PC-9 (cell line): ENCODE measurements at regions not wholly inside any gene's neighbourhood (a gene's known extent, or its start where the extent isn't known, plus 50 kb on each side); places are given as distances from the start of the nearest gene placed in this dataset.

Source experiments
- BruUV-seq: library from RNA; stranded (reverse); fragments of 400-500 nt; replicated peaks from 2 replicates; lab custom pipeline; 2021; lab: Mats Ljungman, UMichigan
- CTCF ChIA-PET: fragments of 300-600 bp; sonication (Branson Sonifier 250); formaldehyde crosslinking; loops from one replicate; lab custom pipeline; 2022; ENCODE audit warnings: antibody characterized with exemption; lab: Charles Lee
- POLR2A ChIA-PET: fragments of 300-600 bp; sonication (Branson Sonifier 250); formaldehyde crosslinking; loops from one replicate; lab custom pipeline; 2022; ENCODE audit warnings: antibody characterized with exemption; ENCODE audit not compliant: unreplicated experiment; lab: Charles Lee
- DNase-seq, 2 experiments: peaks; one replicate each; pipeline versions ENCODE4 v3.0.0 to v3.0.0-alpha.2; 2015 to 2022; ENCODE audit warnings: mixed read lengths in 1 of 2
- H2AFZ ChIP-seq: fragments of 200-600 bp; sonication (generic); 2 replicates; pipeline ENCODE4 v1.8.1; 2017; ENCODE audit warnings: antibody characterized with exemption
- H3F3A ChIP-seq: fragments of 200-600 bp; sonication (generic); 2 replicates; pipeline ENCODE4 v1.8.1; 2017; ENCODE audit warnings: antibody characterized with exemption, mild to moderate bottlenecking, low read depth; ENCODE audit not compliant: insufficient read depth
- H3K27ac ChIP-seq: fragments of 200-600 bp; sonication (generic); 2 replicates; pipeline ENCODE4 v1.6.1; 2016; ENCODE audit warnings: mixed run types
- H3K27me3 ChIP-seq: fragments of 200-600 bp; sonication (generic); 2 replicates; pipeline ENCODE4 v1.6.1; 2016; ENCODE audit warnings: low read depth, mixed run types; ENCODE audit not compliant: insufficient read depth
- H3K36me3 ChIP-seq: fragments of 200-600 bp; sonication (generic); 2 replicates; pipeline ENCODE4 v1.6.1; 2016; ENCODE audit warnings: low read depth, mixed run types
- H3K4me1 ChIP-seq: fragments of 200-600 bp; sonication (generic); replicated peaks from 2 replicates; pipeline ENCODE4 v1.6.1; 2016; ENCODE audit warnings: mixed run types; ENCODE audit not compliant: insufficient read depth
- H3K4me2 ChIP-seq: fragments of 200-600 bp; sonication (generic); 2 replicates; pipeline ENCODE4 v1.6.1; 2017; ENCODE audit warnings: mixed run types
- H3K4me3 ChIP-seq: fragments of 200-600 bp; sonication (generic); 2 replicates; pipeline ENCODE4 v1.6.1; 2016; ENCODE audit warnings: mixed run types
- H3K79me2 ChIP-seq: fragments of 200-600 bp; sonication (generic); 2 replicates; pipeline ENCODE4 v1.6.1; 2017; ENCODE audit warnings: low read depth, mixed run types
- H3K9me2 ChIP-seq: fragments of 200-600 bp; sonication (generic); 2 replicates; pipeline ENCODE4 v1.8.1; 2017; ENCODE audit warnings: mild to moderate bottlenecking; ENCODE audit not compliant: insufficient read depth
- H3K9me3 ChIP-seq: fragments of 200-600 bp; sonication (generic); 2 replicates; pipeline ENCODE4 v1.8.1; 2016; ENCODE audit warnings: low read depth; ENCODE audit not compliant: insufficient read depth
- H4K20me1 ChIP-seq: fragments of 200-600 bp; sonication (generic); 2 replicates; pipeline ENCODE4 v1.8.1; 2017; ENCODE audit not compliant: insufficient read depth
- EZH2 ChIP-seq: fragments of 200-600 bp; sonication (generic); IDR thresholded peaks from 2 replicates; pipeline ENCODE4 v1.8.0; 2017; ENCODE audit warnings: antibody characterized with exemption, low read depth
- intact Hi-C: fragments of 100-400 bp; cut with micrococcal nuclease; formaldehyde crosslinking; loops from one replicate; pipeline ENCODE4 v1.10.0; 2022; ENCODE audit not compliant: unreplicated experiment
- TF ChIP-seq, protein P1 (sequence below): fragments of 200-600 bp; sonication (generic); conservative IDR thresholded peaks from 2 replicates; pipeline ENCODE4 v1.6.1; 2017; ENCODE audit warnings: mixed run types, antibody characterized with exemption, mild to moderate bottlenecking, moderate library complexity

DNA sequence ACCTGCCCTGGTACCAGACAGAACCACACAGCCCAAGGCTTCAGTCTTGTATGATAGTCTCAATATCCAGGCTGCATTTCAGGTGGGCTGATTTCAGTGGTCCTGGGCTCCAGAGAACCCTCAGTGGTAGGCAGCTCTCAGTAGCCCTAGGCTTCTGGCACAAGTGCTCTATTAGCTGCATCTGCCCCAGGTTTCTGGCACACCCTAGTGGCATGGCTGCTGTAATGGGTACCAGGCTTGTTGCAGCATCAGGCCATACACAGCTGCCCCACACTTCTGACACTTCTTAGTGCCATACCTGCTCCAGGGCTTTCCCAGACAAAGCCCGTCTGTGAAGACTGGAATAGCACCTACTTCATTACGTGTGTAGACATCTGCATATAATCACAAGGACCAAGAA lies 1062.2 kb upstream of the EPHA6 start:
- Histone ChIP-seq H4K20me1 (no peaks in the 10 kb centered on the region; the same call in 1 of the 2 replicates), H3F3A (no peaks in the 10 kb centered on the region), H3K9me2 (no peaks in the 10 kb centered on the region), H3K4me1 (no peaks in the 10 kb centered on the region), H3K9me3 (no peaks in the 10 kb centered on the region), H3K79me2 (no peaks in the 10 kb centered on the region), H3K4me2 (no peak overlapping the region), H3K4me3 (no peak overlapping the region), H3K27ac (no peak overlapping the region), H3K36me3 (no peaks in the 10 kb centered on the region), H3K27me3 (no peaks in the 10 kb centered on the region), H2AFZ (no peak overlapping the region)
- TF ChIP-seq, protein P1, sequence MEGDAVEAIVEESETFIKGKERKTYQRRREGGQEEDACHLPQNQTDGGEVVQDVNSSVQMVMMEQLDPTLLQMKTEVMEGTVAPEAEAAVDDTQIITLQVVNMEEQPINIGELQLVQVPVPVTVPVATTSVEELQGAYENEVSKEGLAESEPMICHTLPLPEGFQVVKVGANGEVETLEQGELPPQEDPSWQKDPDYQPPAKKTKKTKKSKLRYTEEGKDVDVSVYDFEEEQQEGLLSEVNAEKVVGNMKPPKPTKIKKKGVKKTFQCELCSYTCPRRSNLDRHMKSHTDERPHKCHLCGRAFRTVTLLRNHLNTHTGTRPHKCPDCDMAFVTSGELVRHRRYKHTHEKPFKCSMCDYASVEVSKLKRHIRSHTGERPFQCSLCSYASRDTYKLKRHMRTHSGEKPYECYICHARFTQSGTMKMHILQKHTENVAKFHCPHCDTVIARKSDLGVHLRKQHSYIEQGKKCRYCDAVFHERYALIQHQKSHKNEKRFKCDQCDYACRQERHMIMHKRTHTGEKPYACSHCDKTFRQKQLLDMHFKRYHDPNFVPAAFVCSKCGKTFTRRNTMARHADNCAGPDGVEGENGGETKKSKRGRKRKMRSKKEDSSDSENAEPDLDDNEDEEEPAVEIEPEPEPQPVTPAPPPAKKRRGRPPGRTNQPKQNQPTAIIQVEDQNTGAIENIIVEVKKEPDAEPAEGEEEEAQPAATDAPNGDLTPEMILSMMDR = no peak
- TF ChIP-seq EZH2 = no peak
- ChIA-PET POLR2A (no interaction called here), CTCF (no interaction called here)
- intact Hi-C loops = no loop called here
- no peak for DNase-seq
- no TSS peak for BruUV-seq

DNA sequence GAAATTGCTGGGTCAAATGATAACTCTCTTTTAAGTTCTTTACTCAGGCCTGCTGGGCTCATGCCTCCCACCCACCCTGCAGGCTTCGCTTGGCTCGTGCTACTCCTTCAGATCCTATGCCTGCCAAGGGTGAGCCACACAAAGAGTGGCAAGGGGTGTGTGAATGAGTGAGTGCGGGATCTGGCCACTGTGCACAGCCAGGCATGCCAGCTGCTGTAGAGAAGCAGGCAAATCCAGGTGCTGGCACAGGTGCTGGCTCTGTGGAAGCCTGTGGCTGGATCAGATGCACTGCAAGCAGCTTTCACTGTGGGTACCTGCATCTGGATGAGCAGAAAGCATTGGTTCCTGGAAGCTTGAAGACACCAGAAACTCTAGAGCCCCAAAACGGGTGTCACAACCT lies 1055.7 kb upstream of the EPHA6 start:
- CTCF ChIA-PET = no interaction called here
- TF ChIP-seq, protein P1 = no peak
- TF ChIP-seq EZH2 = no peak
- Histone ChIP-seq H3K27me3 (no peaks in the 10 kb centered on the region), H3K9me3 (no peaks in the 10 kb centered on the region), H3K4me2 (no peak overlapping the region), H3K9me2 (no peaks in the 10 kb centered on the region), H3K36me3 (no peaks in the 10 kb centered on the region), H3F3A (no peaks in the 10 kb centered on the region), H3K4me3 (no peak overlapping the region), H3K27ac (no peak overlapping the region), H2AFZ (no peak overlapping the region), H3K4me1 (no peaks in the 10 kb centered on the region), H4K20me1 (no peaks in the 10 kb centered on the region; the same call in 1 of the 2 replicates), H3K79me2 (no peaks in the 10 kb centered on the region)
- DNase-seq = no peak
- intact Hi-C loops = no loop called here
- no TSS peak for BruUV-seq
- POLR2A ChIA-PET = no interaction called here

DNA sequence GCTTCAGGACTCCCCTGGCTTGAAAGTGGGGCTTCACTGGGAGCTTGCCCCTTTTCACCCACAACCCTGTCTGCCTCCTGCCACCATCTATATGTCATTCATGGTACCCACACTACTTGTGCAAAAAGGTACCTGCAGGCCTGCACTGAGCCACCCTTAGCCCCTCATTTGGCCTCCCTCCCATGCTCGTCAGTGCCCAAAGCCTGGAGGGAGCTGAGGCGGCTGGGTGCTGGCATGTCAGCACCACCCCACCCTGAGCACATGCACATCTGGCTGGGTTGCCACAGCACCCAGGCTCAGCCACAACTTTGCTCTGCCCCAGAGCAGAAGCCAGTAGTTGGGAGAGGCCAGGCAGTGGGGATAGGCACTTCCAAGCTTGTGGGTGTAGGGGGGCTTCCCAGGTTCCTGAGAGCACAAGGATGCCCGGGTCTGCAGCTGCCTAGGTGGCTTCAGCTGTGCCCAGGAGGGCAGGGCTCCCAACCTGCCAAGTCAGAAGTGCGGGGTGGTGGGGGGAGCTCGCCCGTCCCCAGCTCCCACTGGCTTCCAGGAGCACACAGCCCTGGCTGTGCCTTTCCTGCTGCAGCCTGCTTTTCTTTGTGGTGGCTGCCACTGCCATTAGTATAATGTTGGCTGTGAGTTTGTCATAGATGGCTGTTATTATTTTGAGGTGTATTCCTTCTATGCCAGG lies 1054.6 kb upstream of the EPHA6 start:
- CTCF ChIA-PET = no interaction called here
- TF ChIP-seq, protein P1 = no peak
- TF ChIP-seq EZH2 = no peak
- no peak overlapping the region for H3K4me3 ChIP-seq

More for the DNA sequence above, 1054.6 kb upstream of the EPHA6 start:
- Histone ChIP-seq H3K9me2 (no peaks in the 10 kb centered on the region), H3K9me3 (no peaks in the 10 kb centered on the region), H3K36me3 (no peaks in the 10 kb centered on the region), H3K4me1 (no peaks in the 10 kb centered on the region), H3K79me2 (no peaks in the 10 kb centered on the region), H4K20me1 (no peaks in the 10 kb centered on the region; the same call in 1 of the 2 replicates), H3F3A (no peaks in the 10 kb centered on the region), H2AFZ (no peak overlapping the region), H3K27me3 (no peaks in the 10 kb centered on the region), H3K4me2 (no peak overlapping the region), H3K27ac (no peak overlapping the region)
- POLR2A ChIA-PET = no interaction called here
- DNase-seq = no peak
- intact Hi-C loops = no loop called here
- BruUV-seq = no TSS peak
